ENCODE measurements at regions not wholly inside any gene's neighbourhood (a gene's known extent, or its start where the extent isn't known, plus 50 kb on each side); places are given as distances from the start of the nearest gene placed in this dataset.
"Not testable (repeated sequence)": the region's sequence is repeated elsewhere in the genome, so short reads cannot be mapped to it uniquely, and the experiment has no call there.

DNA sequence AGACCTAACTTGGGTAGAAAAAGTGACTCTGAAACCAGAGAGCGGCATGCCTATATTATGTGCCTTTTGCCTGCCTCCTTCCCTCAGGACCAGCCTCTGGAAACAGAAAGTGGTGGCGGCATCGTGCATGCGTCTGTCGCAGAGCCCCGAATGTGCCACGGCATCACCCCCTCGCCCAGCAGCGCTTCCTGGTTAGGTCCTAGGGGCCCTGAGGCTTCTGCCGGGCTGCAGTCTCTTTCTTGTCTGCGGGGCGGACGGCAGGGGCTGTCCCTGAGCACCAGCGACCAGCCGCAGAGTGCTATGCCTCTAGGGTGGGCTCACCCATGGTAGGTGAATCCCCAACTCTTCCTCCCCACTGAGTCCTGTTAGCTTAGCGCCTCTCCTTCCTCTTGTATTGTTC is 68.7 kb downstream of the VSIG4 start:
- in situ Hi-C loops (cut with HindIII; ENCODE audit: low pct_unique_long_range_greater_than_20kb, low sequenced_read_pairs), result no loop called here
- no peak for DNase-seq (ENCODE audit: low read depth, low spot score)

DNA sequence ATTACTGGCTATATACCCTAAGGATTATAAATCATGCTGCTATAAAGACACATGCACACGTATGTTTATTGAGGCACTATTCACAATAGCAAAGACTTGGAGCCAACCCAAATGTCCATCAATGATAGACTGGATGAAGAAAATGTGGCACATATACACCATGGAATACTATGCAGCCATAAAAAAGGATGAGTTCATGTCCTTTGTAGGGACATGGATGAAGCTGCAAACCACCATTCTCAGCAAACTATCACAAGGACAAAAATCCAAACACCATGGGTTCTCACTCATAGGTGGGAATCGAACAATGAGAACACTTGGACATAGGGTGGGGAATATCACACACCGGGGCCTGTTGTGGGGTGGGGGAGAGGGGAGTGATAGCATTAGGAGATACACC is 72.7 kb downstream of the VSIG4 start:
- in situ Hi-C loops (cut with HindIII; ENCODE audit: low pct_unique_long_range_greater_than_20kb, low sequenced_read_pairs); DNase-seq (ENCODE audit: low read depth, low spot score): not testable (repeated sequence)

DNA sequence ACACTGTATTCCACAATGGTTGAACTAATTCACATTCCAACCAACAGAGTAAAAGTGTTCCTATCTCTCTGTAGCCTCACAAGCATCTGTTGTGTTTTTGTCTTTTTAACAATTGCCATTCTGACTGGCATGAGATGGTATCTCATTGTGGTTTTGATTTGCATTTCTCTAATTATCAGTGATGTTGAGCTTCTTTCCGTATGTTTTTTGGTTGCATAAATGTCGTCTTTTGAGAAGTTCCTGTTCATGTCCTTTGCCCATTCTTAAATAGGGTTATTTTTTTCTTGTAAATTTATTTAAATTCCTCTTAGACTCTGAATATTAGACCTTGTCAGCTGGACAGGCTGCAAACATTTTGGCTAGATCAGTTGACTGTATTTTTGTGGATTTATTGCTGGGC is 78.2 kb downstream of the VSIG4 start:
- DNase-seq (ENCODE audit: low read depth, low spot score), result no peak
- in situ Hi-C loops (cut with HindIII; ENCODE audit: low pct_unique_long_range_greater_than_20kb, low sequenced_read_pairs), result no loop called here

DNA sequence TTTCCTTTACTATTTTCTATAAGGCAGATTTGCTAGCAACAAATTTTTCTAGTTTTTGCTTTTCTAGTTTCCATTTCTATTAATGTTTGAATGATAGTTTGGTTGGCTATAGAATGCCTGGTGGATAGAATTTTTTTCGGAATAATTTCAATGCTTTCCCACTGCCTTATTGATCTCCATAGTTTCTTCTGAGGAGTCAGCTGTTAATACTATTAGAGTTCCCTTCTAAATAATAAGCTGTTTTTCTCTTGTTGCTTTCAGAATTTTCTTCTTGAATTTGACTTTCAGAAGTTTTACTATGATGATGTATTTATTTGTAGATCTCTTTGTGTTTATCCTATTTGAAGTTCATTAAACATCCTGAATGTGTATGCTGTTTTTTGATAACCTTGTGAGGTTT is 91.8 kb downstream of the VSIG4 start:
- in situ Hi-C loops (cut with HindIII; ENCODE audit: low pct_unique_long_range_greater_than_20kb, low sequenced_read_pairs), result no loop called here
- DNase-seq (ENCODE audit: low read depth, low spot score), result no peak

DNA sequence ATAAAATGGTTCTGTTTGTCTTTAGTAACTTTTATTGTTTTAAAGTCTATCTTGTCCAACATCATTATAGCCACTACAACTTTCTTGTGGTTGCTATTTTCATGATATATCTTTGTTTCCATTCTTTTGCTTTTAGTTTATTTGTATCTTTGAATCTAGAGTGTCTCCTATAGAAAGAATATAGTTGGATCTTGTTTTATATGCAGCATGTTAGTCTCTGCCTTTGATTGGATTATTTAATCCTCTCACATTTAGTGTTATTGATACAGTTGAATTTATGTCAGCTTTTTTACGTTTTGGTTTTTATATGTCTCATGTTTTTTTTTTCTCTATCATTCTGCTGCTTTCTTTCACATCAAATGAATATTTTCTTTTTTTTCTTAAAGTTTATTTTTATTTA is 98.1 kb downstream of the VSIG4 start:
- in situ Hi-C loops (cut with HindIII; ENCODE audit: low pct_unique_long_range_greater_than_20kb, low sequenced_read_pairs), result no loop called here
- DNase-seq (ENCODE audit: low read depth, low spot score), result no peak

DNA sequence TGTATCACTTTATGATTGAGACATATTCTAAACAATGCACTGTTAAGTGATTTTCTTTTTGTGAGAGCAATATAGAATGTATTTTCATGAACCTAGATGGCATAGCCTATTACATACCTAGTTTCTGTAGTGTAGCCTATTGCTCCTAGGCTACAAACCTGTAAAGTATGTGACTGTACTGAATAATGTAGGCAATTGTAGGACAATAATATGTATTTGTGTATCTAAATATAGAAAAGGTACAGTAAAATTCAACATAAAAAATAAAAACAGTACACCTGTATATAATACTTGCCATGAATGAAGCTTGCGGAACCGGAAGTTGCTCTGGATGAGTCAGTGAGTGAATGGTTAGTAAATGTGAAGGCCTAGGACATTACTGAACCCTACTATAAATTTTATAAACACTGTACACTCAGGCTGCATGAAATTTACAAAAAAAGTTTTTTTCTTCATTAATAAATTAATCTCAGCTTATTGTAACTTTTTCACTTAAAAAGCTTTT is 106.7 kb downstream of the VSIG4 start:
- no peak for DNase-seq (ENCODE audit: low read depth, low spot score)
- in situ Hi-C loops (cut with HindIII; ENCODE audit: low pct_unique_long_range_greater_than_20kb, low sequenced_read_pairs), result no loop called here

- DNase-seq (ENCODE audit: low read depth, low spot score), result peak; percentile 29
- in situ Hi-C loops (cut with HindIII; ENCODE audit: low pct_unique_long_range_greater_than_20kb, low sequenced_read_pairs), result no loop called here
Measured at GRCh38 chrX:65932173-65933084, 107.5 kb downstream of the VSIG4 start.

GRCh38 chrX:65928522-65928921 is 111.4 kb downstream of the VSIG4 start:
- in situ Hi-C loops (cut with HindIII; ENCODE audit: low pct_unique_long_range_greater_than_20kb, low sequenced_read_pairs), result no loop called here
- DNase-seq (ENCODE audit: low read depth, low spot score), result no peak

- DNase-seq (ENCODE audit: low read depth, low spot score); in situ Hi-C loops (cut with HindIII; ENCODE audit: low pct_unique_long_range_greater_than_20kb, low sequenced_read_pairs): not testable (repeated sequence)
Measured at GRCh38 chrX:65927386-65927785, 112.5 kb downstream of the VSIG4 start.

GRCh38 chrX:65926095-65927019 is 113.5 kb downstream of the VSIG4 start:
- DNase-seq (ENCODE audit: low read depth, low spot score), result no peak
- in situ Hi-C loops (cut with HindIII; ENCODE audit: low pct_unique_long_range_greater_than_20kb, low sequenced_read_pairs), result no loop called here

GRCh38 chrX:65925592-65925991 is 114.3 kb downstream of the VSIG4 start:
- DNase-seq (ENCODE audit: low read depth, low spot score), result no peak
- in situ Hi-C loops (cut with HindIII; ENCODE audit: low pct_unique_long_range_greater_than_20kb, low sequenced_read_pairs), result no loop called here

- in situ Hi-C loops (cut with HindIII; ENCODE audit: low pct_unique_long_range_greater_than_20kb, low sequenced_read_pairs), result no loop called here
- no peak for DNase-seq (ENCODE audit: low read depth, low spot score)
Measured at GRCh38 chrX:65925005-65925404, 114.9 kb downstream of the VSIG4 start.

GRCh38 chrX:65921363-65921762 is 118.5 kb downstream of the VSIG4 start:
- in situ Hi-C loops (cut with HindIII; ENCODE audit: low pct_unique_long_range_greater_than_20kb, low sequenced_read_pairs), result no loop called here
- DNase-seq (ENCODE audit: low read depth, low spot score), result no peak

DNA sequence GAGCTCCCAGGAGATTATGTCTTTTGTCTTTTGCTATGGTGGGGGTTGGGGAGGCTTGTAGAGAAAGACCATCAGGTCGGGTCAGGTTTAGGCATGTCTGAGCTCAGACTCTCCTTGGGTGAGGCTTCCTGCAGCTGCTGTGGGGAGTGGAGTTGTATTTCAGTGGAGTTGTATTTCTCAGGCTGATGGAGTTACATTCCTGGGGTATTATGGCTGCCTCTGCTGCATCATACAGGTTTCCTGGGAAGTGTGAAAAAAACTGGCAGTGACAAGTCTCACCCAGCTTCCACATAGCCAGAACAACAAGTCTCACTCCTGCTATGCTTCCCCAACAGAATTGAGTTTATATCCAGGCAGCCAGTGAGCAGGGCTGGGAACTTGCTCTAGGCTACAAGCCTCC is 119.3 kb downstream of the VSIG4 start:
- no peak for DNase-seq (ENCODE audit: low read depth, low spot score)
- in situ Hi-C loops (cut with HindIII; ENCODE audit: low pct_unique_long_range_greater_than_20kb, low sequenced_read_pairs), result no loop called here

- in situ Hi-C loops (cut with HindIII; ENCODE audit: low pct_unique_long_range_greater_than_20kb, low sequenced_read_pairs), result no loop called here
- no peak for DNase-seq (ENCODE audit: low read depth, low spot score)
Measured at GRCh38 chrX:65910899-65911298, 129.0 kb downstream of the VSIG4 start.

GRCh38 chrX:65903750-65904149 is 136.1 kb downstream of the VSIG4 start:
- no peak for DNase-seq (ENCODE audit: low read depth, low spot score)
- in situ Hi-C loops (cut with HindIII; ENCODE audit: low pct_unique_long_range_greater_than_20kb, low sequenced_read_pairs), result no loop called here

GRCh38 chrX:65902011-65902410 is 137.9 kb downstream of the VSIG4 start:
- in situ Hi-C loops (cut with HindIII; ENCODE audit: low pct_unique_long_range_greater_than_20kb, low sequenced_read_pairs), result no loop called here

More at GRCh38 chrX:65902011-65902410, 137.9 kb downstream of the VSIG4 start:
- no peak for DNase-seq (ENCODE audit: low read depth, low spot score)
